Gastroesophageal sphincter (tissue), 4 donors: ENCODE measurements at regions not wholly inside any gene's neighbourhood (a gene's known extent, or its start where the extent isn't known, plus 50 kb on each side); places are given as distances from the start of the nearest gene placed in this dataset.

Source experiments
- ATAC-seq: fragments of 150-250 bp; one replicate; pipeline ENCODE4 v1.9.1; 2016; ENCODE audit warnings: mild to moderate bottlenecking, moderate library complexity
- H3K27ac ChIP-seq, 4 donors: fragments of 200-600 bp; sonication (generic) in 3 of 4; 1 replicate in 3 of 4; 2 replicates in 1 of 4; pipeline ENCODE4 v1.5.1; 2016 to 2019
- H3K27me3 ChIP-seq: fragments of 200-600 bp; sonication (generic); one replicate; pipeline ENCODE4 v1.5.1; 2019
- H3K36me3 ChIP-seq, 2 donors: fragments of 200-600 bp; sonication (generic); one replicate each; pipeline ENCODE4 v1.5.1; 2019; ENCODE audit warnings: control low read depth in 1 of 2
- H3K4me1 ChIP-seq, 3 donors: fragments of 200-600 bp; sonication (generic); 1 replicate in 2 of 3; 2 replicates in 1 of 3; pipeline ENCODE4 v1.5.1; 2016 to 2019; ENCODE audit warnings: control low read depth in 2 of 3
- H3K4me3 ChIP-seq, 2 donors: fragments of 200-600 bp; sonication (generic); one replicate each; pipeline ENCODE4 v1.5.1; 2019; ENCODE audit warnings: mild to moderate bottlenecking in 1 of 2, moderate library complexity in 1 of 2
- H3K9me3 ChIP-seq, 3 donors: fragments of 200-600 bp; sonication (generic); one replicate each; pipeline ENCODE4 v1.5.1; 2017 to 2019; ENCODE audit warnings: control low read depth in 2 of 3
- CTCF ChIP-seq, 4 experiments: fragments of 200-600 bp in 2 of 4; fragments of 450-650 bp in 2 of 4; sonication (generic) in 1 of 4; IDR thresholded peaks; one replicate each; pipeline ENCODE4 v1.5.1; 2017 to 2019; ENCODE audit warnings: antibody characterized with exemption in 4 of 4, mild to moderate bottlenecking in 2 of 4, moderate library complexity in 2 of 4
- EP300 ChIP-seq: sonication (generic); formaldehyde crosslinking; IDR thresholded peaks from one replicate; pipeline ENCODE4 v1.6.1; 2017; ENCODE audit warnings: antibody characterized with exemption, mild to moderate bottlenecking
- POLR2A ChIP-seq, 2 donors: fragments of 450-650 bp; IDR thresholded peaks; one replicate each; pipeline ENCODE4 v1.6.1; 2017; ENCODE audit warnings: antibody characterized with exemption in 2 of 2, mild to moderate bottlenecking in 2 of 2, moderate library complexity in 1 of 2
- POLR2AphosphoS5 ChIP-seq: sonication (generic); formaldehyde crosslinking; IDR thresholded peaks from one replicate; pipeline ENCODE4 v1.6.1; 2017; ENCODE audit warnings: antibody characterized with exemption
- WGBS, 2 donors: methylation state at CpG; one replicate each; pipeline ENCODE4 v1.1.5; 2018; ENCODE audit warnings: low coverage in 1 of 2; 5-methylcytosine and 5-hydroxymethylcytosine counted together

- Histone ChIP-seq H3K4me1 (peaks cover 0 to 7% (median 0%) of the 10 kb centered on the region in 3 donors), H3K36me3 (no peaks in the 10 kb centered on the region), H3K4me3 (no peak overlapping the region), H3K27ac (no peak overlapping the region), H3K9me3 (no peaks in the 10 kb centered on the region), H3K27me3 (peaks cover 32% of the 10 kb centered on the region)
- WGBS, 2 donors: 91 to 95% methylated on average over 9 of the region's 10 CpGs
- no peak for ATAC-seq
- no peak for TF ChIP-seq CTCF (IDR thresholded peaks at IDR 0.05)
Observed at GRCh38 chr6:159108426-159108985, 60.7 kb upstream of the FNDC1 start.

- Histone ChIP-seq H3K36me3 (no peaks in the 10 kb centered on the region), H3K4me1 (peaks cover 0 to 7% (median 0%) of the 10 kb centered on the region in 3 donors), H3K4me3 (no peak overlapping the region), H3K27me3 (peaks cover 34% of the 10 kb centered on the region), H3K9me3 (no peaks in the 10 kb centered on the region), H3K27ac (no peak overlapping the region)
- TF ChIP-seq POLR2AphosphoS5 (no peak), POLR2A (IDR thresholded peaks at IDR 0.05) (no peak), EP300 (no peak), CTCF (IDR thresholded peaks at IDR 0.05) (no peak)
- ATAC-seq: no peak
- 60 to 73% methylated on average over 3 to 12 of the region's 19 CpGs for WGBS, 2 donors
Observed at GRCh38 chr6:159107451-159108260, 61.5 kb upstream of the FNDC1 start.

- no peaks in the 10 kb centered on the region for H3K36me3 ChIP-seq
- 35 to 68% methylated on average over 6 of the region's 7 CpGs for WGBS, 2 donors
- no peak overlapping the region for H3K27ac ChIP-seq
- H3K4me1 ChIP-seq: peaks cover 0 to 7% (median 0%) of the 10 kb centered on the region in 3 donors
- ATAC-seq: no peak
- peaks cover 34% of the 10 kb centered on the region for H3K27me3 ChIP-seq
- TF ChIP-seq CTCF (IDR thresholded peaks at IDR 0.05) (no peak), POLR2AphosphoS5 (no peak), EP300 (no peak), POLR2A (IDR thresholded peaks at IDR 0.05) (no peak)
- no peaks in the 10 kb centered on the region for H3K9me3 ChIP-seq
- H3K4me3 ChIP-seq: no peak overlapping the region
Observed at GRCh38 chr6:159106627-159107241, 61.9 kb upstream of the TAGAP start.

- Histone ChIP-seq H3K4me3 (no peak overlapping the region), H3K9me3 (no peaks in the 10 kb centered on the region), H3K4me1 (peaks cover 0 to 7% (median 0%) of the 10 kb centered on the region in 3 donors), H3K27ac (no peak overlapping the region), H3K27me3 (peaks cover 34% of the 10 kb centered on the region), H3K36me3 (no peaks in the 10 kb centered on the region)
- WGBS, 2 donors: 56 to 63% methylated on average over 3 of the region's 3 CpGs
- TF ChIP-seq EP300: no peak
- no peak for TF ChIP-seq POLR2AphosphoS5
- TF ChIP-seq CTCF (IDR thresholded peaks at IDR 0.05): no peak
- TF ChIP-seq POLR2A (IDR thresholded peaks at IDR 0.05): no peak
- no peak for ATAC-seq
Observed at GRCh38 chr6:159105716-159106115, 60.9 kb upstream of the TAGAP start.
